ENCODE measurements at regions not wholly inside any gene's neighbourhood (a gene's known extent, or its start where the extent isn't known, plus 50 kb on each side); places are given as distances from the start of the nearest gene placed in this dataset.

- ChIA-PET CTCF (no interaction called here), POLR2A (interaction anchor here (0.6 kb wide), 2 partner anchors 182 to 247 kb away, joined by 3 to 5 read pairs; no protein-coding TSS in a partner anchor)
- Mint-ChIP-seq H3K27me3 (peaks cover 0 to 14% of the 10 kb centered on the region in 2 donors), H3K36me3 (no peaks in the 10 kb centered on the region), H3K4me3 (no peak overlapping the region), H3K27ac (no peak overlapping the region), H3K4me1 (peaks cover 36 to 67% (median 46%) of the 10 kb centered on the region in 3 donors), H3K9me3 (no peaks in the 10 kb centered on the region)
- ATAC-seq (replicated peaks in 1 of 4) (no peak), DNase-seq (no peak)
- Histone ChIP-seq H3K9me3 (no peaks in the 10 kb centered on the region), H3K36me3 (ENCODE audit: control insufficient read depth in 2 of 2, extremely low read depth in 1 of 2, insufficient read depth in 1 of 2, low read length in 1 of 2) (no peaks in the 10 kb centered on the region), H3K27me3 (replicated peaks in 1 of 2; ENCODE audit: control insufficient read depth in 2 of 2, extremely low read depth in 1 of 2, insufficient read depth in 2 of 2, low read length in 1 of 2) (peaks cover 0 to 57% of the 10 kb centered on the region in 2 experiments), H3K27ac (ENCODE audit: low read length) (no peak overlapping the region), H3K4me1 (ENCODE audit: control insufficient read depth in 1 of 2, extremely low read depth in 1 of 2, insufficient read depth in 2 of 2, low read length in 2 of 2) (peaks cover 25 to 69% of the 10 kb centered on the region in 2 experiments), H3K4me3 (ENCODE audit: control insufficient read depth in 1 of 2, extremely low read depth in 1 of 2, low read length in 1 of 2) (no peak overlapping the region)
- WGBS (ENCODE audit: insufficient coverage), result 88% methylated on average over 5 of the region's 8 CpGs
These were observed 119.8 kb upstream of the SLC25A33 start for GRCh38 chr1:9419369-9420041.

- no peak for ATAC-seq (replicated peaks in 1 of 4)
- POLR2A ChIA-PET, result no interaction called here
- no peaks in the 10 kb centered on the region for H3K9me3 ChIP-seq
- H3K27ac ChIP-seq (ENCODE audit: low read length), result no peak overlapping the region
- DNase-seq, result no peak
- Mint-ChIP-seq H3K27me3 (peaks cover 0 to 14% of the 10 kb centered on the region in 2 donors), H3K27ac (peak overlapping the region; percentile 7 to 73), H3K36me3 (no peaks in the 10 kb centered on the region), H3K9me3 (no peaks in the 10 kb centered on the region), H3K4me3 (peak overlapping the region in 1 of 3 donors; percentile 20), H3K4me1 (peaks cover 50 to 77% (median 58%) of the 10 kb centered on the region in 3 donors)
- no peak overlapping the region for H3K4me3 ChIP-seq (ENCODE audit: control insufficient read depth in 1 of 2, extremely low read depth in 1 of 2, low read length in 1 of 2)
- no peaks in the 10 kb centered on the region for H3K36me3 ChIP-seq (ENCODE audit: control insufficient read depth in 2 of 2, extremely low read depth in 1 of 2, insufficient read depth in 1 of 2, low read length in 1 of 2)
- WGBS (ENCODE audit: insufficient coverage), result no CpG with 5 or more reads among the region's 5 CpGs
- H3K4me1 ChIP-seq (ENCODE audit: control insufficient read depth in 1 of 2, extremely low read depth in 1 of 2, insufficient read depth in 2 of 2, low read length in 2 of 2), result peaks cover 38 to 80% of the 10 kb centered on the region in 2 experiments
- CTCF ChIA-PET, result interaction anchor here (0.6 to 1.0 kb wide), 3 partner anchors 8 to 21 kb away, joined by 3 to 8 read pairs (median 3); no protein-coding TSS in a partner anchor
- H3K27me3 ChIP-seq (replicated peaks in 1 of 2; ENCODE audit: control insufficient read depth in 2 of 2, extremely low read depth in 1 of 2, insufficient read depth in 2 of 2, low read length in 1 of 2), result peaks cover 0 to 57% of the 10 kb centered on the region in 2 experiments
These were observed 118.3 kb upstream of the SLC25A33 start for GRCh38 chr1:9420835-9421532.

GRCh38 chr1:9421533-9421873 lies 117.8 kb upstream of the SLC25A33 start:
- no peak for ATAC-seq (replicated peaks in 1 of 4)
- H3K36me3 ChIP-seq (ENCODE audit: control insufficient read depth in 2 of 2, extremely low read depth in 1 of 2, insufficient read depth in 1 of 2, low read length in 1 of 2), result no peaks in the 10 kb centered on the region
- Mint-ChIP-seq H3K4me3 (no peak overlapping the region), H3K27ac (no peak overlapping the region), H3K4me1 (peaks cover 51 to 79% (median 59%) of the 10 kb centered on the region in 3 donors), H3K27me3 (peaks cover 0 to 14% of the 10 kb centered on the region in 2 donors), H3K36me3 (no peaks in the 10 kb centered on the region), H3K9me3 (no peaks in the 10 kb centered on the region)
- no peaks in the 10 kb centered on the region for H3K9me3 ChIP-seq
- no peak for DNase-seq
- no peak overlapping the region for H3K4me3 ChIP-seq (ENCODE audit: control insufficient read depth in 1 of 2, extremely low read depth in 1 of 2, low read length in 1 of 2)
- no peak overlapping the region for H3K27ac ChIP-seq (ENCODE audit: low read length)
- no CpG with 5 or more reads among the region's 5 CpGs for WGBS (ENCODE audit: insufficient coverage)
- H3K4me1 ChIP-seq (ENCODE audit: control insufficient read depth in 1 of 2, extremely low read depth in 1 of 2, insufficient read depth in 2 of 2, low read length in 2 of 2), result peaks cover 43 to 81% of the 10 kb centered on the region in 2 experiments
- ChIA-PET CTCF (interaction anchor here (0.6 to 1.0 kb wide), 2 partner anchors 9 to 22 kb away, joined by 3 read pairs; no protein-coding TSS in a partner anchor), POLR2A (no interaction called here)
- H3K27me3 ChIP-seq (replicated peaks in 1 of 2; ENCODE audit: control insufficient read depth in 2 of 2, extremely low read depth in 1 of 2, insufficient read depth in 2 of 2, low read length in 1 of 2), result peaks cover 0 to 57% of the 10 kb centered on the region in 2 experiments

GRCh38 chr1:9422321-9422720 lies 116.9 kb upstream of the SLC25A33 start:
- H3K4me3 ChIP-seq (ENCODE audit: control insufficient read depth in 1 of 2, extremely low read depth in 1 of 2, low read length in 1 of 2), result no peak overlapping the region
- ChIA-PET POLR2A (no interaction called here), CTCF (interaction anchor here in 1 of 2 donors (0.6 to 0.8 kb wide), 2 partner anchors 9 to 133 kb away, joined by 3 read pairs; no protein-coding TSS in a partner anchor)
- no peak overlapping the region for H3K4me3 Mint-ChIP-seq
- H3K27me3 Mint-ChIP-seq, result peaks cover 0 to 14% of the 10 kb centered on the region in 2 donors
- no peaks in the 10 kb centered on the region for H3K36me3 ChIP-seq (ENCODE audit: control insufficient read depth in 2 of 2, extremely low read depth in 1 of 2, insufficient read depth in 1 of 2, low read length in 1 of 2)
- no peak for DNase-seq
- H3K27me3 ChIP-seq (replicated peaks in 1 of 2; ENCODE audit: control insufficient read depth in 2 of 2, extremely low read depth in 1 of 2, insufficient read depth in 2 of 2, low read length in 1 of 2), result peaks cover 0 to 52% of the 10 kb centered on the region in 2 experiments
- no peak for ATAC-seq (replicated peaks in 1 of 4)
- H3K27ac Mint-ChIP-seq, result no peak overlapping the region
- no peaks in the 10 kb centered on the region for H3K36me3 Mint-ChIP-seq
- WGBS (ENCODE audit: insufficient coverage), result 89% methylated on average over 10 of the region's 14 CpGs
- H3K9me3 Mint-ChIP-seq, result no peaks in the 10 kb centered on the region
- H3K9me3 ChIP-seq, result no peaks in the 10 kb centered on the region
- peaks cover 44 to 81% of the 10 kb centered on the region in 2 experiments for H3K4me1 ChIP-seq (ENCODE audit: control insufficient read depth in 1 of 2, extremely low read depth in 1 of 2, insufficient read depth in 2 of 2, low read length in 2 of 2)
- no peak overlapping the region for H3K27ac ChIP-seq (ENCODE audit: low read length)
- H3K4me1 Mint-ChIP-seq, result peaks cover 50 to 77% (median 59%) of the 10 kb centered on the region in 3 donors

- Histone ChIP-seq H3K4me3 (ENCODE audit: control insufficient read depth in 1 of 2, extremely low read depth in 1 of 2, low read length in 1 of 2) (no peak overlapping the region), H3K27me3 (replicated peaks in 1 of 2; ENCODE audit: control insufficient read depth in 2 of 2, extremely low read depth in 1 of 2, insufficient read depth in 2 of 2, low read length in 1 of 2) (peaks cover 0 to 46% of the 10 kb centered on the region in 2 experiments), H3K36me3 (ENCODE audit: control insufficient read depth in 2 of 2, extremely low read depth in 1 of 2, insufficient read depth in 1 of 2, low read length in 1 of 2) (no peaks in the 10 kb centered on the region), H3K27ac (ENCODE audit: low read length) (no peak overlapping the region), H3K9me3 (no peaks in the 10 kb centered on the region), H3K4me1 (ENCODE audit: control insufficient read depth in 1 of 2, extremely low read depth in 1 of 2, insufficient read depth in 2 of 2, low read length in 2 of 2) (peaks cover 43 to 80% of the 10 kb centered on the region in 2 experiments)
- Mint-ChIP-seq H3K27me3 (peaks cover 0 to 11% of the 10 kb centered on the region in 2 donors), H3K9me3 (no peaks in the 10 kb centered on the region), H3K27ac (no peak overlapping the region), H3K4me1 (peaks cover 45 to 76% (median 57%) of the 10 kb centered on the region in 3 donors), H3K36me3 (no peaks in the 10 kb centered on the region), H3K4me3 (no peak overlapping the region)
- ChIA-PET CTCF (interaction anchor here (0.5 to 0.8 kb wide), 3 partner anchors 10 to 699 kb away, joined by 3 read pairs; no protein-coding TSS in a partner anchor), POLR2A (interaction anchor here in 1 of 2 donors (0.6 kb wide), 1 partner anchor 16 kb away, joined by 3 read pairs; no protein-coding TSS in a partner anchor)
- ATAC-seq (replicated peaks in 1 of 4) (no peak), DNase-seq (no peak)
- WGBS (ENCODE audit: insufficient coverage), result 84% methylated on average over 11 of the region's 12 CpGs
These were observed 116.3 kb upstream of the SLC25A33 start for GRCh38 chr1:9422911-9423505.

- H3K4me3 Mint-ChIP-seq, result no peak overlapping the region
- H3K36me3 Mint-ChIP-seq, result no peaks in the 10 kb centered on the region
- ATAC-seq (replicated peaks in 1 of 4), result no peak
- H3K27me3 Mint-ChIP-seq, result peaks cover 0 to 11% of the 10 kb centered on the region in 2 donors
- Histone ChIP-seq H3K4me3 (ENCODE audit: control insufficient read depth in 1 of 2, extremely low read depth in 1 of 2, low read length in 1 of 2) (no peak overlapping the region), H3K4me1 (ENCODE audit: control insufficient read depth in 1 of 2, extremely low read depth in 1 of 2, insufficient read depth in 2 of 2, low read length in 2 of 2) (peaks cover 42 to 79% of the 10 kb centered on the region in 2 experiments), H3K36me3 (ENCODE audit: control insufficient read depth in 2 of 2, extremely low read depth in 1 of 2, insufficient read depth in 1 of 2, low read length in 1 of 2) (no peaks in the 10 kb centered on the region), H3K27me3 (replicated peaks in 1 of 2; ENCODE audit: control insufficient read depth in 2 of 2, extremely low read depth in 1 of 2, insufficient read depth in 2 of 2, low read length in 1 of 2) (peaks cover 0 to 36% of the 10 kb centered on the region in 2 experiments), H3K9me3 (no peaks in the 10 kb centered on the region), H3K27ac (ENCODE audit: low read length) (no peak overlapping the region)
- WGBS (ENCODE audit: insufficient coverage), result 93% methylated on average over 3 of the region's 4 CpGs
- H3K27ac Mint-ChIP-seq, result no peak overlapping the region
- H3K4me1 Mint-ChIP-seq, result peaks cover 54 to 82% (median 65%) of the 10 kb centered on the region in 3 donors
- ChIA-PET POLR2A (no interaction called here), CTCF (interaction anchor here in 1 of 2 donors (0.6 kb wide), 1 partner anchor 157 kb away, joined by 4 read pairs; no protein-coding TSS in a partner anchor)
- DNase-seq, result no peak
- no peaks in the 10 kb centered on the region for H3K9me3 Mint-ChIP-seq
These were observed 115.0 kb upstream of the SLC25A33 start for GRCh38 chr1:9424261-9424660.

Data from T-cell (primary cell).